ENCODE measurements at regions not wholly inside any gene's neighbourhood (a gene's known extent, or its start where the extent isn't known, plus 50 kb on each side); places are given as distances from the start of the nearest gene placed in this dataset.

DNA sequence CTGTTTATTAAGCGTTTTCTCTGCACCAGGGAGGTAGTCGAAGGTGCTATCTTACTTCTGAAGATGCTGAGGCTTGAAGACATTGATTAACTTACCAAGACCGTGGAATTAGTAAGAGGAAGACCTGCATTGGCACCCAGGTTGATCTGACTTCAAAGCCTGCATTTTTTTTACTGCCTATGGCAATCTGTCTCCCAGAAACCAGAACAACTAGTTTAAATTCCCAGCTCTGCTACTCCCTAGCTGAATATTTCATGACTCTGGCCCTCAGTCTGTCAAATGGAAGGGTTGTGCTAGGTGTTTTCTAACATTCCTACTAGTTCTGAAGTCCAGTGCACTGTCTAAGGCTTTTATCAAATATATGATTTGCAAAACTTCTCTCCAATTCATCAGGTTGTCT lies 52.0 kb upstream of the GRAMD1B start:
- Histone ChIP-seq H3K9me3 (ENCODE audit: control insufficient read depth, insufficient read depth, low read length) (no peaks in the 10 kb centered on the region), H3K4me3 (ENCODE audit: low read depth, low read length) (no peak overlapping the region), H3K4me1 (ENCODE audit: control insufficient read depth, insufficient read depth, low read length) (peaks cover 7% of the 10 kb centered on the region), H3K36me3 (ENCODE audit: control insufficient read depth, insufficient read depth, low read length) (no peaks in the 10 kb centered on the region), H3K9ac (ENCODE audit: low read depth, low read length) (no peak overlapping the region), H3K27me3 (ENCODE audit: control insufficient read depth, insufficient read depth, low read length) (peaks cover 2% of the 10 kb centered on the region)

DNA sequence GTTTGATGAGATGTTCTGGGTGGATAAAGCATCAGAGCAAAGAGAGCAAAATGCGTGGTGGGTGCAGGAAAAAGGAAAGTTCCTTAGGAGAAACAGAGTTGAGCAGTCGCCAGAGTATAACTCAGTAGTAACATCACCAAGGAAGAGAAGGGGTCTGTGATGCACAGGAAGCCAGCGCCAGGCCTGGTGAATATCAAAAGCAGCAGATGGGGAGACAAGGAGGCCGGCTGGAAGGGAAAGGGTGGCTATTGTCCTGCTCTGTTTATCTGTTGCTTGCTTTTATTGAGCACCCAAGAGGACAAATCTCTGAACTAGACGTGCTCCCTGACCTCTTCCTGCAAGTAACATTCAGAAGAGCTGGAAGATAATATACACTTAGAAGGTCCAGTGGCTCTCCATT lies 52.7 kb upstream of the GRAMD1B start:
- Histone ChIP-seq H3K27me3 (ENCODE audit: control insufficient read depth, insufficient read depth, low read length) (peaks cover 2% of the 10 kb centered on the region), H3K36me3 (ENCODE audit: control insufficient read depth, insufficient read depth, low read length) (no peaks in the 10 kb centered on the region), H3K9ac (ENCODE audit: low read depth, low read length) (no peak overlapping the region), H3K4me1 (ENCODE audit: control insufficient read depth, insufficient read depth, low read length) (peaks cover 7% of the 10 kb centered on the region), H3K4me3 (ENCODE audit: low read depth, low read length) (no peak overlapping the region), H3K9me3 (ENCODE audit: control insufficient read depth, insufficient read depth, low read length) (no peaks in the 10 kb centered on the region)

DNA sequence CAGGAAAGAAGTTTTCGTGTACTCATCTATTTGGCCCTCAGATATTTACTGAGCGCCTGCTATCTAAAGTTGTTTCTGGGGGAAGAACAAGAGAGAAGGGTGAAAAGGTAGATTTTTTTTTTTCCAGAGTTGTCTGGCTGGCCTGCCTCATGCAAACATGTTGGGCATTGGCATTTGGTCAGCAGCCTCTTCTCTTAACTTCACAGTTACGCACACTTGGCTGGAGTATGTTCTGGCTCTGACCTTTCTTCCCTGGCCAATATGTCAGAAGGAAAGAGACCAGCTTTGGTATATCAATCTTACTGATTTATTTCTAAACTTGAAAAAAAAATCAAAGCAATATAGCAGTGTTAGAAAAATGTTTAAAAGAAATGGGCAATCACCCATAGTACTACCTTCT lies 54.2 kb upstream of the GRAMD1B start:
- Histone ChIP-seq H3K4me1 (ENCODE audit: control insufficient read depth, insufficient read depth, low read length) (peaks cover 7% of the 10 kb centered on the region), H3K9ac (ENCODE audit: low read depth, low read length) (no peak overlapping the region), H3K27me3 (ENCODE audit: control insufficient read depth, insufficient read depth, low read length) (peaks cover 2% of the 10 kb centered on the region), H3K4me3 (ENCODE audit: low read depth, low read length) (no peak overlapping the region), H3K36me3 (ENCODE audit: control insufficient read depth, insufficient read depth, low read length) (no peaks in the 10 kb centered on the region), H3K9me3 (ENCODE audit: control insufficient read depth, insufficient read depth, low read length) (no peaks in the 10 kb centered on the region)

DNA sequence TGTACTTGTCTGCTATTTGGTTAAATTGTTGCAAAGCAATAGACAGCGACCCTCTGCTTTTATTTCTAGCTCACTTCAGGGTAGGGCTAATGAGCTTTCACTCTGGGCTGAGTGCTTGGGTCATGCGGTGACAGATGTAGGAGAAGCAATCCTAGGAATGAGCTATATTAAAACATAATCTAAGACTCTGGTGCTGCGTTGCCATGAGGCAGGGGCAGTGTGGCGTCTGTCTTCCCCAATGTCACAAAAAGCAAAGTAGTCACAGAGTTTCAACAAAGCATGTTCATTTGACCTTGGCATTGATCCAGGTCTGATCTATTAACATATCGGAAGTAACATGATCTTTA lies 55.5 kb upstream of the GRAMD1B start:
- H3K9me3 ChIP-seq (ENCODE audit: control insufficient read depth, insufficient read depth, low read length), result no peaks in the 10 kb centered on the region
- no peak overlapping the region for H3K4me3 ChIP-seq (ENCODE audit: low read depth, low read length)
- H3K4me1 ChIP-seq (ENCODE audit: control insufficient read depth, insufficient read depth, low read length), result peaks cover 7% of the 10 kb centered on the region
- H3K27me3 ChIP-seq (ENCODE audit: control insufficient read depth, insufficient read depth, low read length), result peaks cover 2% of the 10 kb centered on the region
- no peak overlapping the region for H3K9ac ChIP-seq (ENCODE audit: low read depth, low read length)
- H3K36me3 ChIP-seq (ENCODE audit: control insufficient read depth, insufficient read depth, low read length), result no peaks in the 10 kb centered on the region

DNA sequence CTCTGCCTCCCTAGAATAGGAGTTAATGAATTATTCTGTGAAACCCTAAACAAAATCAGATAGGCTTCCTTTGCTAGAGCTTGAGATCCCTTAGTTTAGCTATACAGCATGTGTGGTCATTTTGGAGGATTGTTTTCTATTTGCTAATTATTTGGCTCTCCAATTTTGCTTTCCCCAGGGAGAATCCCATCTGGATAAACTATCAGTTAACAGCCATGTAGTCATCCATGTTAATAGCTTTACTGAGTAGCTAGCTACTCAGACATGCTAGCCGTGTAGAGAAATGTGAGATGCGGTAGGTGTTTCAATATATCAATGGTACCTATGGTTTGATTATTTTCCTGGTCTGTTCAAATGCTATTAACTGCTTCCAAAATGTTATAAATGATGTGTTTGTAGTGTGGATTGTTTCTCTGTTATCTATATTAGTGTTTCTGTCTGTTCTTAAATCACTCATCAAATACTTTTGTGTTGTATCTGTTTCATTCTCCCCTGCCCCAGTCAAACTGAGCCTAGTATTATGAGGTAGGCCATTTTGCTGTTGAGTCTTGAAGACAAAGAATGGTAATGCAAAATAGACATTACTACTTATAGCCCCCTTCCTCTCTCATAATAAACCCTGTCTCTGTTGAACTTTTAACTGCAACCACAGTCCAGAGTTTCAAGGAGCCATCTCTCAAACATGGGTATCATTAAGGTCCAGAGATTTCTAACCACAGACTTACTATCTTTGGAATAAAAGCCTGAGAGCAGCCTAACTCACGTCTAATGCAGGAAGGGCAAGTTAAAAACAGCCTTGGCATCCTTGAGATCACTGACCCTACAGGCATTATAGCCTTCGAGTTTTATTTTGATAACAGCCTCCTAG lies 56.1 kb upstream of the GRAMD1B start:
- no peak overlapping the region for H3K9ac ChIP-seq (ENCODE audit: low read depth, low read length)
- H3K9me3 ChIP-seq (ENCODE audit: control insufficient read depth, insufficient read depth, low read length), result no peaks in the 10 kb centered on the region
- peaks cover 2% of the 10 kb centered on the region for H3K27me3 ChIP-seq (ENCODE audit: control insufficient read depth, insufficient read depth, low read length)
- H3K4me3 ChIP-seq (ENCODE audit: low read depth, low read length), result no peak overlapping the region
- peaks cover 7% of the 10 kb centered on the region for H3K4me1 ChIP-seq (ENCODE audit: control insufficient read depth, insufficient read depth, low read length)
- no peaks in the 10 kb centered on the region for H3K36me3 ChIP-seq (ENCODE audit: control insufficient read depth, insufficient read depth, low read length)

DNA sequence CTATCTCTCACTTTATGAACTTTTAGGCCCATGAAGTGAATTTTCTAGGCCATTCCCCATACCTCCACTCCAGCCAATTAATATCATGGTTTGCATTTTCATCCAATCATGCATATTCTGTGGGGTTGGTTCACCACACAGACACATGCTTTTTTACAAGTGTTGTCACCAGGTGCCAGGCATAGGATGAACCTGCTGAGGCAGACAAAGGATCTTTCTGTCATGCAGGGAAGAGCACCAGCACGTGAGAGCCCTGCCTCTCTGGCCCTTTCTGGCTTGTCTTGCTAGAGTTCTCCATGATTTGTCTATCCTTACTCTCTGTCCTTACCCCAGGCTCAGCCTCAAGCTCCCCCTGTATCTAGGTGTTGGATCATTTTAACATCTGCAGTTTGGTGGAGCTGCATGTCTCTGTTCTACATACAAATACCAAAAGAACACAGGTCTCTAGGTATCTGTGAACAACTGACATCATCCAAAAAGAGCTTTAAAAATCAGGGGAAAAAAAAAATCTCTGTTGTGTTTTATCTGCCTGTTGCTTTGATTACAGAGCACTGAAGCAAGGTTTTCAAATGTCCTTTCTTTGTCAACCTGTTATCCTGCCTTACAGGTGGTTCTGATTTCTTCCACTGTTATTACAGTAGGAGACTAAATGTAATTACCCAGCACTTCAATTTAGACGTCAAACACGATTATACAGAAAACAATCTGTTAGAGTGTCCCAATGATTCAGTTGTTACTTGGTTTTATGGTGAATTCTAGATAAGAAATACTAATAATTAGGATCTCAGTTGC lies 58.4 kb upstream of the GRAMD1B start:
- H3K27me3 ChIP-seq (ENCODE audit: control insufficient read depth, insufficient read depth, low read length), result no peaks in the 10 kb centered on the region
- no peaks in the 10 kb centered on the region for H3K36me3 ChIP-seq (ENCODE audit: control insufficient read depth, insufficient read depth, low read length)
- no peak overlapping the region for H3K9ac ChIP-seq (ENCODE audit: low read depth, low read length)
- no peak overlapping the region for H3K4me3 ChIP-seq (ENCODE audit: low read depth, low read length)
- no peaks in the 10 kb centered on the region for H3K9me3 ChIP-seq (ENCODE audit: control insufficient read depth, insufficient read depth, low read length)
- H3K4me1 ChIP-seq (ENCODE audit: control insufficient read depth, insufficient read depth, low read length), result no peaks in the 10 kb centered on the region

DNA sequence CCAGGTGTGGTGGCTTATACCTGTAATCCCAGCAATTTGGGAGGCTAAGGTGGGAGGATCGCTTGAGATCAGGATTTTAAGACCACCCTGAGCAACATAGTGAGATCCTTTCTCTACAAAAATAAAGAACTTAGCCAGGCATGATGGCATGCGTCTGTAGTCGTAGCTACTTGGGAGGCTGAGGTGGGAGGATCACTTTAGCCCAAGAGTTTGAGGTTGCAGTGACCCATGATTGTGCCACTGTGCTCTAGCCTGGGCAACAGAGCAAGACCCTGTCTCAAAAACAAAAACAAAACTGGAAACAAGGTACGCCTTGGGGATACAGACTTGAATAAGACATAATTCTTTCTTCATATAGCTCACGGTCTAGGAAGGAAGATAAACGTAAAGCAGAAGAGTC lies 63.1 kb upstream of the GRAMD1B start:
- Histone ChIP-seq H3K9me3 (ENCODE audit: control insufficient read depth, insufficient read depth, low read length) (no peaks in the 10 kb centered on the region), H3K36me3 (ENCODE audit: control insufficient read depth, insufficient read depth, low read length) (no peaks in the 10 kb centered on the region), H3K27me3 (ENCODE audit: control insufficient read depth, insufficient read depth, low read length) (peaks cover 13% of the 10 kb centered on the region), H3K4me3 (ENCODE audit: low read depth, low read length) (no peak overlapping the region), H3K9ac (ENCODE audit: low read depth, low read length) (no peak overlapping the region), H3K4me1 (ENCODE audit: control insufficient read depth, insufficient read depth, low read length) (peaks cover 3% of the 10 kb centered on the region)

DNA sequence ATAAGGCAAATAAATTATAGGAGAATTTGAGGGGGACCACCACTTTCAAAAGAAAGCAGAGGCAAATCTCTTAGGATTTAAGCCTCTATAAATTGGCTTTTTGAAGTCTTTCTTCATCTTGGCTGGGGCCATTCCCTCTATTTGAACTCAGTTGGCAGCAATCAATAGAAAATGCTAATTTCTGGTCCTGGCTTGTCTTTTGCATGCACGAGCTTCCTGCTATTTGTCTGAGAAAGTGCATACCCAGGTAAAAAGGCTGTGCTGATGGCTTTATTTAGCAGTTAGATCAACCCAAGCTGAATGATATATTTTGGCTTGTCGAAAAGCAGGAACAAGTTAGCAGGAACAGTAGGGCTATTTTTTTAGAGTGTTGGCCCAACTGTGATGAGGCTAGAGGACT lies 64.1 kb upstream of the GRAMD1B start:
- Histone ChIP-seq H3K4me1 (ENCODE audit: control insufficient read depth, insufficient read depth, low read length) (peaks cover 3% of the 10 kb centered on the region), H3K9ac (ENCODE audit: low read depth, low read length) (no peak overlapping the region), H3K27me3 (ENCODE audit: control insufficient read depth, insufficient read depth, low read length) (peaks cover 22% of the 10 kb centered on the region), H3K4me3 (ENCODE audit: low read depth, low read length) (no peak overlapping the region), H3K36me3 (ENCODE audit: control insufficient read depth, insufficient read depth, low read length) (no peaks in the 10 kb centered on the region), H3K9me3 (ENCODE audit: control insufficient read depth, insufficient read depth, low read length) (no peaks in the 10 kb centered on the region)

DNA sequence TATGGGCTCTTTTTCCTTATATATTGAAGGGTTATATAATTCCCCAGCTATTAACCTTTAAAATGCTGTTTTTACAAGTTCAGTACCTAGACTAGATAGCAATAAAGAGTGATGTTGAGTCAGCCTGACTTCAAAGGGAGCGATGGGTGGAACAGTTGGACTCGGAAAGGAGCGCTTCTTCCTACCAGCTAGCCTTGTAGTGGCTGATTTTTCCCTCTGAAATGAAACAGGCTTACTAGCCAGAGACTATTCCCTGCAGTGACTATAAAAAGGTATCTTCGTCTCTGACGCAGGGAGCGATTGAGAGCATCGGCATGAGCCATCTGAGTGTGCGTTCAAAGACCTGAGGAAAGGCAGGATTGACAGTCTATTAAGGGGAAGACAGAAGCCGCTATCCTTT lies 66.0 kb upstream of the GRAMD1B start:
- Histone ChIP-seq H3K9me3 (ENCODE audit: control insufficient read depth, insufficient read depth, low read length) (no peaks in the 10 kb centered on the region), H3K4me3 (ENCODE audit: low read depth, low read length) (no peak overlapping the region), H3K36me3 (ENCODE audit: control insufficient read depth, insufficient read depth, low read length) (no peaks in the 10 kb centered on the region), H3K27me3 (ENCODE audit: control insufficient read depth, insufficient read depth, low read length) (peaks cover 39% of the 10 kb centered on the region), H3K4me1 (ENCODE audit: control insufficient read depth, insufficient read depth, low read length) (peaks cover 3% of the 10 kb centered on the region), H3K9ac (ENCODE audit: low read depth, low read length) (no peak overlapping the region)

DNA sequence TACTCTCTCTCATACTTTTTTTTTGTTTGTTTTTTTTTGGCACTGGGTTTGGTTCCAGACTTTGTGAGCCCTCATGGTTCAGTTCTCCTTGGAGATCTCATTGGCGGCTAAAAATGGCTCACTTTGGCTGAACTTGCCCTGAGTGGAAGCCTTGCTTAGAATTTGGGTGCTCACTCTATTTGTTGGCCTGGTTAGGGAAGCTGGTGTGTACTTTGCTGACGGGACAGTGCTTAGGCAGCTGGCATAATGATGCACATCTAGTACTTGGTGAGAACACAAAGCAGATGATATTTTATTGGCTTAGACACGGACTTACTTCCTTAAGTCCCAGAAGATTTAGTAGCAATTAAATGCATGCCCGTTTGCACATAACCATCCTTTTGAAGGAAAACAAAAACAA lies 66.5 kb upstream of the GRAMD1B start:
- Histone ChIP-seq H3K9ac (ENCODE audit: low read depth, low read length) (no peak overlapping the region), H3K27me3 (ENCODE audit: control insufficient read depth, insufficient read depth, low read length) (peaks cover 44% of the 10 kb centered on the region), H3K9me3 (ENCODE audit: control insufficient read depth, insufficient read depth, low read length) (no peaks in the 10 kb centered on the region), H3K4me3 (ENCODE audit: low read depth, low read length) (no peak overlapping the region), H3K4me1 (ENCODE audit: control insufficient read depth, insufficient read depth, low read length) (peaks cover 7% of the 10 kb centered on the region), H3K36me3 (ENCODE audit: control insufficient read depth, insufficient read depth, low read length) (no peaks in the 10 kb centered on the region)

DNA sequence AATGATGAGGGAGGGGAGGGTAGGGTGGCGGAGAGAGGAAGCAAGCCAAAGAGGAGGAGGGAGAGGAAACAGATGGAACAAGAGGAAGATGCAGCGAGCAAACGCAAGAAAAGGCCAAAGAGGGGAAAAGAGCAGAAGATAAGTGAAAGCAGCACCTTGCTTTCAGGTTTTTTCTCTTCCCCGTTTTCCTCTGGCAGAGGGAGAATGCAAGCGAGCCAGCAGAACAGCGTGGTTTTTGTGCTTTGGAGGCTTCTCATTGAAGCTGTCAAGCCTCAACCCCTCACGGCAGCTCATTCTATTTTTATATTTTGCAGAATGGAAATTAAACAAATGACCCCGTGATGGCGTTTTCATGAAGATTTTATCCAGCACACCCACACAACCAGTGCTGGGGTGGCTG lies 67.1 kb upstream of the GRAMD1B start:
- no peak overlapping the region for H3K4me3 ChIP-seq (ENCODE audit: low read depth, low read length)

DNA sequence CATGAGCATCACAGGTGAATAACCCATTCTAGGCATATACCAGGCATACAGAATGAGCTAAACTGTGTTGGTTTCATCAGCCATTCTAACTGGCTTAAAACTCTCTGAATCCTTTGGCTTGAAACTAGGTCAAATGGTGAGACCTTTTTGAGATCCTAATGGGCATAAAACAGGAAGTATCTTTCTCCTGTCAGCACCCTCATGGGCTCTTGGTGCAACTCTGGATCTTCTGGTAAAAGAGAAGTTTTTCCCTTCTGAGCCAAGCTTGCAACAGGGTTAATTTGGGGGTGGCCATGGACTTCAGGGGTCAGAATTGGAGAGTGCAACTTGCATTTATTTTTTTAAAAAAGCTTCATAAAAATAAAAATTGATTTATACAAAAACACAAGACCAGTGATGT lies 67.9 kb upstream of the GRAMD1B start:
- Histone ChIP-seq H3K36me3 (ENCODE audit: control insufficient read depth, insufficient read depth, low read length) (no peaks in the 10 kb centered on the region), H3K4me1 (ENCODE audit: control insufficient read depth, insufficient read depth, low read length) (peaks cover 7% of the 10 kb centered on the region), H3K4me3 (ENCODE audit: low read depth, low read length) (no peak overlapping the region), H3K9ac (ENCODE audit: low read depth, low read length) (no peak overlapping the region), H3K9me3 (ENCODE audit: control insufficient read depth, insufficient read depth, low read length) (no peaks in the 10 kb centered on the region), H3K27me3 (ENCODE audit: control insufficient read depth, insufficient read depth, low read length) (peaks cover 58% of the 10 kb centered on the region)

More for the DNA sequence above, 67.1 kb upstream of the GRAMD1B start:
- Histone ChIP-seq H3K27me3 (ENCODE audit: control insufficient read depth, insufficient read depth, low read length) (peaks cover 51% of the 10 kb centered on the region), H3K9ac (ENCODE audit: low read depth, low read length) (no peak overlapping the region), H3K4me1 (ENCODE audit: control insufficient read depth, insufficient read depth, low read length) (peaks cover 7% of the 10 kb centered on the region), H3K9me3 (ENCODE audit: control insufficient read depth, insufficient read depth, low read length) (no peaks in the 10 kb centered on the region), H3K36me3 (ENCODE audit: control insufficient read depth, insufficient read depth, low read length) (no peaks in the 10 kb centered on the region)

All from iPS-15b (cell line).